Activated naive CD8-positive, alpha-beta T cell (primary cell): ENCODE measurements at regions not wholly inside any gene's neighbourhood (a gene's known extent, or its start where the extent isn't known, plus 50 kb on each side); places are given as distances from the start of the nearest gene placed in this dataset.
"Not testable (repeated sequence)": the region's sequence is repeated elsewhere in the genome, so short reads cannot be mapped to it uniquely, and the experiment has no call there.

Experiments
- H3K27ac Mint-ChIP-seq: one replicate; pipeline ENCODE4 v1.8.0; 2021; ENCODE audit warnings: mixed read lengths
- H3K27me3 Mint-ChIP-seq: one replicate; pipeline ENCODE4 v1.8.0; 2021; ENCODE audit warnings: mixed read lengths
- H3K36me3 Mint-ChIP-seq: one replicate; pipeline ENCODE4 v1.8.0; 2021; ENCODE audit warnings: mixed read lengths
- H3K4me1 Mint-ChIP-seq: one replicate; pipeline ENCODE4 v1.8.0; 2021; ENCODE audit warnings: low read depth, mixed read lengths
- H3K4me3 Mint-ChIP-seq: one replicate; pipeline ENCODE4 v1.8.0; 2021; ENCODE audit warnings: mild to moderate bottlenecking, mixed read lengths
- H3K9me3 Mint-ChIP-seq: one replicate; pipeline ENCODE4 v1.8.0; 2021; ENCODE audit warnings: low read depth, mixed read lengths

DNA sequence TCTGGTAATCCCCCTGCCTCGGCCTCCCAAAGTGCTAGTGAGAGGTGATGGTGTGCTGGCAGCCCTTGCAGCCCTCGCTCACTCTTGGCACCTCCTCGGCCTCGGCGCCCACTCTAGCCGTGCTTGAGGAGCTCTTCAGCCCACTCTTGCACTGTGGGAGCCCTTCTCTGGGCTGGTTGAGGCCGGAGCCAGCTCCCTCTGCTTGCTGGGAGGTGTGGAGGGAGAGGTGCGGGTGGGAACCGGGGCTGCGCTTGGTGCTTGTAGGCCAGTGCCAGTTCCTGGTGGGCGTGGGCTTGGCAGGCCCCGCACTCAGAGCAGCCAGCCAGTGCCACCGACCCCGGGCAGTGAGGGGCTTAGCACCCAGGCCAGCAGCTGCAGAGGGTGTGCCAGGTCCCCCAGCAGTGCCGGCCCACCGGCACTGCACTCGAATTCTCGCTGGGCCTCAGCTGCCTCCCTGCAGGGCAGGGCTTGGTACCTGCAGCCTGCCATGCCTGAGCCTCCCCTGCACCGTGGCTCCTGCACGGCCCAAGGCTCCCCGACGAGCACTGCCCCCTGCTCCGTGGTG is 189.0 kb upstream of the ASCC3 start:
- Mint-ChIP-seq H3K4me1 (no peaks in the 10 kb centered on the region), H3K4me3 (no peak overlapping the region), H3K27me3 (no peaks in the 10 kb centered on the region), H3K9me3 (peaks cover 5% of the 10 kb centered on the region), H3K27ac (no peak overlapping the region), H3K36me3 (no peaks in the 10 kb centered on the region)

DNA sequence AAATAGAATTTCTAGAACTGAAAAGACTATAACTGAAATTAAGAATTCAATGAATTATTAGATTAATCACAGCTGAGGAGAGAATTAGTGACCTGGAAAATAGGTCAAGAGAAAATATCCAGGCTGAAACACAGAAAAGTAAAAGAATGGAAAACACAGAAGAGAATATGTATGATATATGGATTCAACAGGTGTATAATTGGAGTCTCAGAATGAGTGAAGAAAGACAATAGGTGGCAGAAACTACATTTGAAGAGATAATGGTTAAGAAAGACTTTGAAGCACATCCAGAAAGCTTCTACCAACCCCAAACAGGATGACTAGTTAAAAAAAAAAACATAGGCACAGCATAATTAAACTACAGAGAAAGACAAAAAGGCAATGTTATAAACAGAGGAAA is 196.2 kb upstream of the ASCC3 start:
- Mint-ChIP-seq H3K4me1 (no peaks in the 10 kb centered on the region), H3K27me3 (no peaks in the 10 kb centered on the region)

GRCh38 chr6:101079696-101080270 is 198.7 kb upstream of the ASCC3 start:
- no peak overlapping the region for H3K27ac Mint-ChIP-seq
- H3K36me3 Mint-ChIP-seq = no peaks in the 10 kb centered on the region
- H3K9me3 Mint-ChIP-seq = peaks cover 7% of the 10 kb centered on the region
- H3K27me3 Mint-ChIP-seq = no peaks in the 10 kb centered on the region
- no peak overlapping the region for H3K4me3 Mint-ChIP-seq
- no peaks in the 10 kb centered on the region for H3K4me1 Mint-ChIP-seq

More for the DNA sequence above, 196.2 kb upstream of the ASCC3 start:
- no peak overlapping the region for H3K4me3 Mint-ChIP-seq
- no peaks in the 10 kb centered on the region for H3K36me3 Mint-ChIP-seq
- H3K9me3 Mint-ChIP-seq = peaks cover 10% of the 10 kb centered on the region
- H3K27ac Mint-ChIP-seq = no peak overlapping the region

DNA sequence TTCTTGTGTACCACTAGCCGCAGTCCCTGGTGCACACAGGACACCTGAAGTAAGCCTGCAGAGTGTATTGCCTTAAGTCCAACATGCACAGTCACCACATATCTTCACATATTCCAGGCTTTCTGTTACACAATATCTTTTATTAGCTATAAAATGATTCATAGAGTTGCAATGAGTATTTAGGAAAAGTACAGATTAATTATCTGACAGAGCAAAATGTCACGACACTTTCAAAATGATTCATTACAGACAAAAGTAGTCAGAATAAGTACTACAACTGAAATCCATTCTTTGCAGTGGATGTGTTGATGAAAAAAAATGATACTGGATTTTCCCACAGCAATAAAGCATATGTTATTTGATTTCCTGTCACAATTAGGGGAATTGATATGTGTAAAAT is 199.5 kb upstream of the ASCC3 start:
- peaks cover 7% of the 10 kb centered on the region for H3K9me3 Mint-ChIP-seq
- no peaks in the 10 kb centered on the region for H3K4me1 Mint-ChIP-seq
- H3K27me3 Mint-ChIP-seq = no peaks in the 10 kb centered on the region
- no peak overlapping the region for H3K4me3 Mint-ChIP-seq
- no peak overlapping the region for H3K27ac Mint-ChIP-seq
- H3K36me3 Mint-ChIP-seq = no peaks in the 10 kb centered on the region

DNA sequence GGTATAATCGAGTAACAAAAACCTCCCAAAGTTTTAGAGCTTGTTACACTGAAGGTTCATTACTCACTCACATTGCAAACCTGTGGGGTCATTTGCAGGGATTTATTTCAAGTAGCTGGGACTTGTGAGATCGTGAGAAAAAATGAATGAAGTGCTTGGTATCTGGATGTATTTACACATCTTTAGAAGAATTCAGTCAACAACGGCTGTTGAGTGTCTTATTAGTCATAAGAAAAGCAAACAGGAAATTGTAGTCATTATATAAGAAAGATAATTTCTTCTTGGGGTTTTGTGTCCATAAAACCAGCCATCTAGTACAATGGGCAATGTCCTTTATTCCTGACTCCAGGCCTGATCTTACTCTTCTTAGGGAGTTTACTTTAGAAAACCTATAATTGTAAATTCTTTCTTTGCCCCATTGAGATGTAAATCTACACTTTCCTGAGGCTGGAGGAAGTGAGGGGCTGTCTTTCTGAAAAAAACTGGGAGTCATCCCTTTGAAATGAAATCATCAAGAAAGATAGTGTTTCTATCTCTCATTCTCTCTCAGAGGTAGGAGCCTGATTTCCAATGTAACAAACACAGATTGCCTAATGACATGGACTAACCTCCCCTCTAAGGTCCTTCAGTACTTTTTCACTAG is 202.5 kb upstream of the ASCC3 start:
- H3K27ac Mint-ChIP-seq = no peak overlapping the region
- H3K4me3 Mint-ChIP-seq = no peak overlapping the region
- no peaks in the 10 kb centered on the region for H3K4me1 Mint-ChIP-seq
- H3K36me3 Mint-ChIP-seq = no peaks in the 10 kb centered on the region
- H3K27me3 Mint-ChIP-seq = peaks cover 4% of the 10 kb centered on the region
- H3K9me3 Mint-ChIP-seq = no peaks in the 10 kb centered on the region

DNA sequence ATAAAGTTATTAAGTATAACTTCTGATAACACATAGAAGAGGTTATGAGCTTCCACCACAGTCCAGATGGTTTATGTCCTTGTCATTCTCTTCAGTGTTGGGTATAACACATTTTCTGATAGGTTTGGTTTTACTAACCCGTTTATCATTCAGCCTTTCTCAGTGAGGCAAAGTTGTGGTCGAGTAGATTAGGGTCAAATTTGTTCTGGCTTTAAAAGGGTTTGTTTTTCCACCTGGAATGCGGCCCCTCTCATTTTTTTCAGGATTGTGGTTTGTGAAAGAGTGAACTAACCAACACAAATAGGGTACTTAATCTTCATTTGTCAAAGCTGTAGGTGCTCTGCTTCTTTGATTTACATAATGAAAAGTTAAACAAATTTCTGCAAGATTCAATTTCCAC is 204.2 kb upstream of the ASCC3 start:
- H3K4me1 Mint-ChIP-seq = no peaks in the 10 kb centered on the region
- H3K4me3 Mint-ChIP-seq = no peak overlapping the region
- no peak overlapping the region for H3K27ac Mint-ChIP-seq
- H3K27me3 Mint-ChIP-seq = peaks cover 5% of the 10 kb centered on the region
- no peaks in the 10 kb centered on the region for H3K36me3 Mint-ChIP-seq
- H3K9me3 Mint-ChIP-seq = peaks cover 8% of the 10 kb centered on the region

DNA sequence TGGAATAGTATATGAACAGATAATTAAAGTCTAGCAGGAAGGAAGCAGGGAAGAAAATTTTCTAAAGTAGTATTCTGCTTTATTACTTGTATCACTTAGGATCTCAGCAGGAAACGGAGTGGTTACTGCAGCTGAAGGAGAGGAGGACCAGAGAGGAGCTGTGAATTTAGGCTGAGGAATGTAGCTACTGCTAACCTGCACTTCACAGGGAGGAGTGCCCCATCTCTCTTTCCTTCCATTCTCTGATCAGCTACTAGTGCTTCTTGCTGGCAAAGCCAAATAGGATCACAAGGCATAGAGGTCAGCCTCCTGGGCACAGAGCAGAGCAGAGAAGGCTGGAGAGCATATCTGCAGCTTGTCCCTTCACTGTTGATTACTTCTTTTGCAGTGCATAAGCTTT is 205.3 kb upstream of the ASCC3 start:
- H3K36me3 Mint-ChIP-seq = no peaks in the 10 kb centered on the region
- H3K9me3 Mint-ChIP-seq = peaks cover 19% of the 10 kb centered on the region
- H3K27me3 Mint-ChIP-seq = peaks cover 5% of the 10 kb centered on the region
- no peak overlapping the region for H3K27ac Mint-ChIP-seq
- H3K4me1 Mint-ChIP-seq = no peaks in the 10 kb centered on the region
- no peak overlapping the region for H3K4me3 Mint-ChIP-seq

DNA sequence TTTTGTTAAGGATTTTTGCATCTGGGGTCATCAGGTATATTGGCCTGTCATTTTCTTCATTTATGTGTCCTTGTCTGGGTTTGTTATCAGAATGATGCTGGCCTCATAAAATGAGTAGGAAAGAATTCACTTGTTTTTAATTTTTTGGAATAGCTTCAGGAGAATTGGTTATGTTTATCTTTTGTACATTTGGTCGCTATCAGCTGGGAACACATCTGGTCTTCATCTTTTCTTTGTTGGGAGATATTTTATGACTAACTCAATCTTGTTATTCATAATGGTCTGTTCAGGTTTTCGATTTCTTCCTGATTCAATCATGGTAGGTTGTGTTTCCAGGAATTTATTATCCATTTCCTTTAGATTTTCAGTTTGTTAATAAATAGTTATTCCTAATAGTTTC is 207.5 kb upstream of the ASCC3 start:
- Mint-ChIP-seq H3K4me1 (no peaks in the 10 kb centered on the region), H3K9me3 (peaks cover 28% of the 10 kb centered on the region), H3K27ac (no peak overlapping the region), H3K36me3 (no peaks in the 10 kb centered on the region), H3K27me3 (peaks cover 5% of the 10 kb centered on the region), H3K4me3 (no peak overlapping the region)

GRCh38 chr6:101089640-101090039 is 208.5 kb upstream of the ASCC3 start:
- Mint-ChIP-seq H3K27me3 (peaks cover 5% of the 10 kb centered on the region), H3K9me3 (peaks cover 28% of the 10 kb centered on the region), H3K27ac (no peak overlapping the region), H3K4me1 (no peaks in the 10 kb centered on the region), H3K36me3 (no peaks in the 10 kb centered on the region), H3K4me3 (no peak overlapping the region)

DNA sequence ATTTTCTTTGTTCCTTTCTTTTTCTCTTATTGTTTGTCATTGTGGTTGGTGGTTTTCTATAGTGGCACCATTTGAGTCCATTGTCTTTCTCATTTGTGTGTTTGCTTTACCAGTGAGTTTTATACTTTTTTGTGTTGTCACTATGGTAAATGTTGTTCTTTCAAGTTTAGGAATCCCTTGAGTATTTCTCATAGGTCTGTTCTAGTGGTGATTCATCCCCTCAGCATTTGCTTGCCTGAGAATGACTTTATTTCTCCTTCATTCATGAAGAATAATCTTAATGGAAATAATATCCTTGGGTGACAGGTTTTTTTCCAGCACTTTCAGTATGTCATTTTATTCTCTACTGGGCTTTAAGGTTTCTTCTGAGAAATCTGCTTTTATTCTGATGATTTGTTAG is 209.2 kb upstream of the ASCC3 start:
- H3K36me3 Mint-ChIP-seq = no peaks in the 10 kb centered on the region
- no peak overlapping the region for H3K4me3 Mint-ChIP-seq
- no peaks in the 10 kb centered on the region for H3K4me1 Mint-ChIP-seq
- peaks cover 5% of the 10 kb centered on the region for H3K27me3 Mint-ChIP-seq
- H3K9me3 Mint-ChIP-seq = peaks cover 28% of the 10 kb centered on the region
- H3K27ac Mint-ChIP-seq = no peak overlapping the region

DNA sequence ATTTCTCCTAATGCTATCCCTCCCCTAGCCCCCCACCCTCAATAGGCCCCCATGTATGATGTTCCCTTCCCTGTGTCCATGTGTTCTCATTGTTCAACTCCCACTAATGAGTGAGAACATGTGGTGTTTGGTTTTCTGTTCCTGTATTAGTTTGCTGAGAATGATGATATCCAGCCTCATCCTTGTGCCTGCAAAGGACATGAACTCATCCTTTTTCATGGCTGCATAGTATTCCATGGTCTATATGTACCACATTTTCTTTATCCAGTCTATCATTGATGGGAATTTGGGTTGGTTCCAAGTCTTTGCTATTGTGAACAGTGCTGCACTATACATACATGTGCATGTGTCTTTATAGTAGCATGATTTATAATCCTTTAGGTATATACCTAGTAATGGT is 217.5 kb upstream of the ASCC3 start:
- H3K4me3 Mint-ChIP-seq, H3K9me3 Mint-ChIP-seq, H3K36me3 Mint-ChIP-seq, H3K4me1 Mint-ChIP-seq, H3K27ac Mint-ChIP-seq, H3K27me3 Mint-ChIP-seq: not testable (repeated sequence)

- H3K27ac Mint-ChIP-seq = no peak overlapping the region
- peaks cover 4% of the 10 kb centered on the region for H3K9me3 Mint-ChIP-seq
- no peaks in the 10 kb centered on the region for H3K4me1 Mint-ChIP-seq
- no peak overlapping the region for H3K4me3 Mint-ChIP-seq
- H3K36me3 Mint-ChIP-seq = no peaks in the 10 kb centered on the region
- peaks cover 5% of the 10 kb centered on the region for H3K27me3 Mint-ChIP-seq
These were observed 221.6 kb upstream of the ASCC3 start for GRCh38 chr6:101102702-101103101.

DNA sequence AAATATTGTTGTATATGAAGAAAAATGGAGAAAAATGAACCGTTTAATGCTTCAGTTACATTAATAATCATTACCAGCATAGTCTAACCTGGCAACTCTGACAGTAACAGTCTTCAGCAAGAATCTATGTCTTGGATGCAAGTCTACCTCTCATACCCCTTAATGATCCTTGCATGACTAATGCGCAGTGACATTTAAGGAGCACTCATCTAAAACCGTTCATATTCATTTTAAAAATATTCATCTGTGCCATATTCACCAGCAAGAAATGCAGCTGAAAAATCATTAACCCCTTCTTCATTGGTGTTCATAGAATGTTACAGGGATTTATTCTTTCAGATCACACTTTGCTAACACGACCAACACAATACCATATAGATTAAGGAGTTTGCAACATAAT is 227.2 kb upstream of the ASCC3 start:
- no peaks in the 10 kb centered on the region for H3K9me3 Mint-ChIP-seq
- H3K36me3 Mint-ChIP-seq = no peaks in the 10 kb centered on the region
- H3K27ac Mint-ChIP-seq = no peak overlapping the region
- H3K27me3 Mint-ChIP-seq = no peaks in the 10 kb centered on the region
- no peaks in the 10 kb centered on the region for H3K4me1 Mint-ChIP-seq
- H3K4me3 Mint-ChIP-seq = no peak overlapping the region

- no peaks in the 10 kb centered on the region for H3K27me3 Mint-ChIP-seq
- no peak overlapping the region for H3K27ac Mint-ChIP-seq
- H3K4me1 Mint-ChIP-seq = no peaks in the 10 kb centered on the region
- H3K36me3 Mint-ChIP-seq = no peaks in the 10 kb centered on the region
- H3K4me3 Mint-ChIP-seq = no peak overlapping the region
- H3K9me3 Mint-ChIP-seq = no peaks in the 10 kb centered on the region
These were observed 229.7 kb upstream of the ASCC3 start for GRCh38 chr6:101110814-101111213.

GRCh38 chr6:101113468-101114260 is 232.5 kb upstream of the ASCC3 start:
- H3K27me3 Mint-ChIP-seq = no peaks in the 10 kb centered on the region
- H3K36me3 Mint-ChIP-seq = no peaks in the 10 kb centered on the region
- H3K4me1 Mint-ChIP-seq = no peaks in the 10 kb centered on the region
- H3K9me3 Mint-ChIP-seq = no peaks in the 10 kb centered on the region
- H3K4me3 Mint-ChIP-seq = no peak overlapping the region
- H3K27ac Mint-ChIP-seq = no peak overlapping the region
